Stimulated activated CD4-positive, alpha-beta T cell treated with anti-CD3 and anti-CD28 coated beads, Interleukin-4, amount 100 ng/mL, for 1 hour (primary cell): ENCODE measurements at regions not wholly inside any gene's neighbourhood (a gene's known extent, or its start where the extent isn't known, plus 50 kb on each side); places are given as distances from the start of the nearest gene placed in this dataset.

Experiments
- DNase-seq: peaks from one replicate; pipeline ENCODE4 v3.0.0-alpha.2; 2020

- DNase-seq = no peak
Observed at GRCh38 chr6:93749191-93749590, 329.8 kb upstream of the EPHA7 start.

DNA sequence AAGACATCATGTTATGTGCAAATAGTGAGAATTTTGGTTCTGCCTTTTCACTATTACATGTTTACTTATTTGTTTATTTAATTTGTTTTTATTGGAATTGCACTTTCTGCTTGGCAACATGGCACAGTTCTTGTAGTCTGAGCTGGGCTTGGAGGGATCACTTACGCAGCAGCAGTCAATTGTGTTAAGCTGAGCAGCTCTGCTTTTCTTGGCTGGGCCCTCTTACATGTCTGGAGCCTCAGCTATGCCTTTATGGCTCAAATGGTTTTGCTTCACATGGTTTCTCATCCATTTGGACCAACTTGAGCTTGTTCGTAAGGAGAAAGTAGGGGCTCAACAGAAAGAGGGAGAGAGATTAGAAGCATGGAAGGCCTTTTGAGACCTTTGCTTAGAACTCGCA is 327.5 kb upstream of the EPHA7 start:
- no peak for DNase-seq

GRCh38 chr6:93745306-93745705 is 325.9 kb upstream of the EPHA7 start:
- no peak for DNase-seq

DNA sequence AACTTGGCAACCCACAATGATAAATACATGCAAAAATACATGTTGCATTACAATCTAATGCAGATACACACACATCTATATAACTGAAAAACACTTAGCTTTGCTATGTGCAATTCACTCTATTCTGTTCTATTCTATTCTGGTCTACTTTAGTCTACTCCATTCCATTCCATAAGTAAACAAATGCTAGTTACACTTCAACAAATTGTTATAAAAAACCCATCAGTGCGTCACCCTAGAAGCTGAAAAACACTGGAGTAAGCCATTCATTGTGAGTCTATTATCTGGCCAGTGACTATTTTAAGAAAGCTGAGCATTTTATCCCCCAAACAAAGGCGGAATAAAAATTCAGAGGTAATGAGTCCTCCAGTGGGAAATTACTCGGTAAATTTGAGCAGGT is 315.7 kb upstream of the EPHA7 start:
- DNase-seq = no peak

GRCh38 chr6:93731306-93731705 is 311.9 kb upstream of the EPHA7 start:
- DNase-seq = no peak

- no peak for DNase-seq
Observed at GRCh38 chr6:93728150-93728549, 308.8 kb upstream of the EPHA7 start.

DNA sequence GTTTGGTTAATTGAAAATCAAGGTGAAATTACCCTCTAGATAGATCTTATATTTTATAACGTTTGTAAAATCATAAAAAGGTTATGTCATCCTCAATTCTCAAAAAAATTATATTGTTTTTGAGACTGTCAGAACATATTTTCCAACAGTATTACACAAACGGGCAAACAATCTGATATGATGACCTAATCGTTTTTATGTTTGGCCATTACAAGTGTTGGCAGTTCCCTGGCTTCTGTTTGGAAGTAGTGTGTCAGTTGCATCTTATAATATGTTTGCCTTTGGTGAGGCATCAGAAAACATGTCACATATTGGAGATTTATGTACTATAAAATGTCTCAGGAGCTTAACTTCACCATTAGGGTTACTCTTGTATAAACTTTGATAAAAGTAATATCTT is 308.1 kb upstream of the EPHA7 start:
- no peak for DNase-seq

GRCh38 chr6:93721386-93722048 is 302.2 kb upstream of the EPHA7 start:
- DNase-seq = no peak

DNA sequence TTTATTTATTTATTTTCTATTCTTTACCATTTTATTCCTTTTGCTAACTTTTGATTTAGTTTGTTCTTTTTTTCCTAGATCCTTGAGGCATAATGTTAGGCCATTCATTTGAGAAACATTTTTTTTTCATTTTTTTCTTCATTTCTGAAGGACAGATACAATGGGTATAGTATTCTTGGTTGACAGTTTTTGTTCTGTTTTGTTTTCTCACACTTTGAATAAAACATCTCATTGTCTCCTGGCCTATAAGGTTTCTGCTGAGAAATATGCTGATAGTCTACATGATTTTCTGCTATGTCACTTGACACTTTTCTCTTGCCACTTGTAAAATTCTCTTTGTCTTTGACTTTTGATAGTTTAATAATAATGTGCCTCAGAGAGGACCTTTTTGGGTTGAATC is 294.6 kb upstream of the EPHA7 start:
- no peak for DNase-seq

DNA sequence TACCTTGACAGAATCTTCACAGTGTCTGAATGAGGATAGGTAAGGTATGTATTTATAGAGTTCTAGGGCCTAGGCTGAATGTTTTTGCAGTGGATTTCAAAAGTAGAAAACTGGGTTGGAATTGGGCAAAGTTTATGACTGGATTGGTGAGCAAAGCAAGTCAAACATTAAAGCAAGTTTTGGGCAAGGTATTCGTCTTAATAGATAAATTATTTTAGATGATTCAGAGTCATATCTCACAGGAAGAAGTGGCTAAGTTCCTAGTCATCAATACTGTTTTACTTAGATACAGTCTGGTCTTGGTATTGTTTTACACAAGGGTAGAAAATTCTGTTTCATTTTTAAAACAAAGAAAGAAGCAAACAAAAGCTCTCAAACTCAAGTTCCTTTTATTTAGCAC is 284.1 kb upstream of the EPHA7 start:
- no peak for DNase-seq

GRCh38 chr6:93701526-93701925 is 282.2 kb upstream of the EPHA7 start:
- DNase-seq = no peak

DNA sequence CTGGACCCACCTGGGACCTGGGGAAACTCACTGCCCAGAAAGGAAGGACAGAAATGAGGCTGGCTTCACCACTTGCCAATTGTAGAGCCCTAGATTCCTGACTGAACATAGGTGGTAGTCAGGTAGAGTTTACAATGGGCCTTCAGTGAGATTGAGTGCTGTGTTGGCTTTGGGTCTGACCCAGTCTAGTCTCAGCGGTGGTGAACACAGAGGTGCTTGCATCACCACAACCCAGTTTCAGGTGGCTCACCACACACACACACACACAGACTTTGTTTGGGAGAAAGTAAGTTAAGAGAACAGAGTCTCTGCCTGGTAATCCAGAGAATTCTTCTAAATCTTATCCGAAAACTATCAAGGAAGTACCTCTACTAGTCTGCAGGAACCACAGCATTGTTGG is 266.1 kb upstream of the EPHA7 start:
- DNase-seq = no peak

DNA sequence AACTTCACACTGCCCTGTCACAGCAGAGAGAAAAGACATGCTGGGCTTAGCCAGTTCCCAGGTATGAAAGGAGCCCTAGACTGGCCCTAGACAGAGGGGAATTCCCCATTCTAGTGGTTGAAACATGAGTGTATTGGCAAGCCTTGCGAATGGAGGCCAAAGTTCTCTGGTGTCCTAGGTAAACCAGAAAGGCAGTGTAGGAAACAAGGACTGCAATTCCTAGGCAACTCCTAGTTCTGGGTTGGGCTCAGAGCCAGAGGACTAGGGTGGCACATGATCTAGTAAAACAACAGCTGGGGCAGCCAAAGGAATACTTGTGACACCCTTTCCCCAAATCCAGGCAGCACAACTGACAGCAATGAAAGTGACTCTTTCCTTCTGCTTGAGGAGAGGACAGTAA is 265.0 kb upstream of the EPHA7 start:
- DNase-seq = no peak

DNA sequence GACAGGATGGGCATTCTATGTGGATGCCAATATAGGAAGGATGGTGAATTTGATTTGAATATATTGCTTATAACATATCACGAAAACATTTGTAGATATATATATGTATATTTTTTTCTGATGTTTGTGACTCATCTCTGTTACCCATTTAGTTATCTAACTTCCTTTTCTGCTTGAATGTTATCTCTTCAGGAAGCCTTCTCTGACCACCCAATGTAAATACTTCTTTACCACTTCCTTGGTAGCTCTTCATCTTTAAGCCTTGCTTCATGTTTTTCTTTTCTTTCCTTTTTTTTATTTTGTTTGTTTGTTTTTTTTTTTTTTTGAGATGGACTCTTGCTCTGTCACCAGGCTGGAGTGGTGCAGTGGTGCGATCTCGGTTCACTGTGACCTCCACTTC is 260.5 kb upstream of the EPHA7 start:
- DNase-seq = no peak

GRCh38 chr6:93678841-93679454 is 259.6 kb upstream of the EPHA7 start:
- no peak for DNase-seq

- DNase-seq = no peak
Observed at GRCh38 chr6:93677264-93677965, 258.1 kb upstream of the EPHA7 start.

DNA sequence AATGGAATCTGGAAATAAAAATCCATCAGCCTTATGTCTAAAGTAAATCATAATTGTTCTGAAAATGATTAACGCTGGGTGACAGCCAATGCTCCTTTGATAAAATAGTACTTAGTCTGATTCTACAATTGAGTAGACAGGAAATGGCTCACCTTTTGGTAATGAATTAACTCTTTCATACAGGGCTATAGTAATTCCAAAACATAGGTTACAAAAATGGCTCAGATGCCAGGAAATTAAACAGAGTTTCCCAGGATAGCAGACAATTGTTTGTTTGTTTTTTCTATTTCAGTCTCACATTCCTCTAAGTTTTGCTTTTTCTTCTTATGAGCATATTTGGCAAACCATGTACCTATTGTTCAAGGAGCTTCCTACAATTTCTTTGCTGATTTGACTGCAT is 257.2 kb upstream of the EPHA7 start:
- DNase-seq = no peak

DNA sequence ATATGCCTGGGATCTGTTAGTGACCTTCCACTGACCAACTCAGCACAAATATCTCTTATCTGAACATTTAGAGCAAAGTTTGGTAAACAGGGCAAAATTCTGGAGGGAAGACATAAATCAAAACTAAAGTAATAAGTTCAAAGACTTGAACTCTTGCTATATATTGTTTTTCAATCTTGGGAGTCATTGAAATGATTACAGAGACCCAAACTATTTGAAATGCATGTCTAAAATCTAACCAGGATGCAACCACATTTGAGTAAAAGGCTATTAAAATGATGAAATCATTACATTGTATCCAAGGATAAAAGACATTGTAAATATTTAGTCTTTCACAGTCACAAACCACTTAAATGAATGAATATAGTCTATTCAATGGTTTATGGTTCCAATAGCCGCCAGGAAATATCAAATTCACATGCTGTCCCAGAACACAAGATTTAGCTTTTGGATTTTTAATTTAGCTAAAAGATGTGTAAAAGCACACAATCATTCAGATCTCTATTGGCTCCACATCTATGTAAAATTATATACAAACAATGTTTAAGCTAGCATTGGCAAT is 256.6 kb upstream of the EPHA7 start:
- no peak for DNase-seq

- DNase-seq = no peak
Observed at GRCh38 chr6:93663111-93663510, 243.8 kb upstream of the EPHA7 start.

DNA sequence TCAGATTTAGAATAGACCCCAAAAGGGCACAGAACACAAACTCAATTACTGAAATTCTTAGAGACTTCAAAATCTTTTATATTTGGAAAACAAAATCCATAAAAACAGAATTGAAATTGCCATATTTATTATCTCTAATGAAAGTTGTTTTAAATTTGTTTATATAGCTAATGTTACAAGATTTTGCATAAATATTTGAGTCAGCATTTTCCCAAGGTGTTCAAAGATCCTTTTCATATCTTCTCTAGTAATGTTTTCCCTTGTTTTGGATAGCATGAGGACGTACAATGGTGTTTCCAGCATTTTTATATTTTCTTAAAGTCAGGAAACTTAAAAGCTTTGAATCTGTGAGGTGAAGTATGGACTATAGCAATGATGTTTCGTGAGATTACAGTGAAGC is 235.2 kb upstream of the EPHA7 start:
- DNase-seq = no peak

DNA sequence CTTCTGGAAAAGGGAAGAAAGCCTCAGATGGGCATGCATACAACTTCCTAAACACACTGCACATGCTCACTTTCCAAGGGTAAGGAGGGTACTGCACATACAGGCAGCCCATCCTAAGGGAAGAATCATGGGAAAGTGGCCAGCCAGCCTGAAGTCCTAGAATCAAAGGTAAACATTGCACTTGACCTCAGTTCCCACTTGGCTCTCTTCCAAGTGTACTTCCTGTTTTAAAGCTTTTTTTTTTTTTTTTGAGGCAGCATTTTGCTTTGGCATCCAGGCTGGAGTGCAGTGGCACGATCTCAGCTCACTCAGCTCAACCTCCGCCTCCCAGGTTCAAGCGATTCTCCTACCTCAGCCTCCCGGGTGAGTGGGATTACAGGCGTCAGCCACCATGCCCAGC is 225.3 kb upstream of the EPHA7 start:
- DNase-seq = no peak

DNA sequence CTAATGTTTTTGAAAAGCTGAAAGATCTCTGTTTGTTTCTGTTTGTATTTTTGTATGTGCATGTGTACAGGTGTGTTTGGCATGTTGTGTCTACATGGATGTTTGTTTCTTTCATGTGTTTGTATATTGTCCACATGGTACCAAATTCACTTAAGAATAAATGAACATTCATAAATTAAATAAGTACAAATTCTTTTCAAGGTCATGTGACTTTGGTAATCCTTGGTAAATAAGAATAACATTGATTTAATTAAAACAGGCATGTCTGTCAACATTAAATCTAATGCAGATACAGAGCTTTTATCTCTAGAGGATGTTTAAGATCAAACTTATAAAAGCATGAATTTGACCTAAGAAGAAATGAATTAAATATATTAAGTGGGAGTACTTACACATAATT is 219.8 kb upstream of the EPHA7 start:
- DNase-seq = no peak

GRCh38 chr6:93636987-93637664 is 217.8 kb upstream of the EPHA7 start:
- peak; percentile 1 for DNase-seq

GRCh38 chr6:93624408-93624807 is 205.0 kb upstream of the EPHA7 start:
- no peak for DNase-seq
